ENCODE measurements at regions not wholly inside any gene's neighbourhood (a gene's known extent, or its start where the extent isn't known, plus 50 kb on each side); places are given as distances from the start of the nearest gene placed in this dataset.

- TF ChIP-seq CTCF (IDR thresholded peaks at IDR 0.05), result no peak
- no peak for TF ChIP-seq POLR2A (IDR thresholded peaks at IDR 0.05)
Measured at GRCh38 chr5:124065508-124065907, 553.5 kb downstream of the CSNK1G3 start.

Data from right lobe of liver (tissue), 4 donors.